ENCODE measurements at regions not wholly inside any gene's neighbourhood (a gene's known extent, or its start where the extent isn't known, plus 50 kb on each side); places are given as distances from the start of the nearest gene placed in this dataset.

- DNase-seq (ENCODE audit: low read depth) (no peak), FAIRE-seq (no peak)
- TF ChIP-seq CTCF (IDR thresholded peaks at IDR 0.05; ENCODE audit: insufficient read depth, low read length, severe bottlenecking) = no peak
- Histone ChIP-seq H3K36me3 (ENCODE audit: control insufficient read depth, insufficient read depth, low read length) (no peaks in the 10 kb centered on the region), H3K4me3 (ENCODE audit: low read depth, low read length) (no peak overlapping the region), H3K27me3 (ENCODE audit: control insufficient read depth, insufficient read depth, low read length) (no peaks in the 10 kb centered on the region)
These were observed 799.7 kb downstream of the DACH1 start for GRCh38 chr13:71067165-71067815.

GRCh38 chr13:71056581-71056980, 810.4 kb downstream of the DACH1 start:
- Histone ChIP-seq H3K36me3 (ENCODE audit: control insufficient read depth, insufficient read depth, low read length) (no peaks in the 10 kb centered on the region), H3K4me3 (ENCODE audit: low read depth, low read length) (no peak overlapping the region), H3K27me3 (ENCODE audit: control insufficient read depth, insufficient read depth, low read length) (no peaks in the 10 kb centered on the region)
- FAIRE-seq (no peak), DNase-seq (ENCODE audit: low read depth) (no peak)
- no peak for TF ChIP-seq CTCF (IDR thresholded peaks at IDR 0.05; ENCODE audit: insufficient read depth, low read length, severe bottlenecking)

- no peak for TF ChIP-seq CTCF (IDR thresholded peaks at IDR 0.05; ENCODE audit: insufficient read depth, low read length, severe bottlenecking)
- no peak for FAIRE-seq
- Histone ChIP-seq H3K4me3 (ENCODE audit: low read depth, low read length) (no peak overlapping the region), H3K36me3 (ENCODE audit: control insufficient read depth, insufficient read depth, low read length) (no peaks in the 10 kb centered on the region), H3K27me3 (ENCODE audit: control insufficient read depth, insufficient read depth, low read length) (no peaks in the 10 kb centered on the region)
- DNase-seq (ENCODE audit: low read depth) = no peak
These were observed 811.4 kb downstream of the DACH1 start for GRCh38 chr13:71055644-71056043.

- Histone ChIP-seq H3K4me3 (ENCODE audit: low read depth, low read length) (no peak overlapping the region), H3K27me3 (ENCODE audit: control insufficient read depth, insufficient read depth, low read length) (no peaks in the 10 kb centered on the region), H3K36me3 (ENCODE audit: control insufficient read depth, insufficient read depth, low read length) (no peaks in the 10 kb centered on the region)
- DNase-seq (ENCODE audit: low read depth) (no peak), FAIRE-seq (no peak)
- no peak for TF ChIP-seq CTCF (IDR thresholded peaks at IDR 0.05; ENCODE audit: insufficient read depth, low read length, severe bottlenecking)
These were observed 812.0 kb downstream of the DACH1 start for GRCh38 chr13:71055047-71055446.

GRCh38 chr13:71054358-71054757, 812.6 kb downstream of the DACH1 start:
- Histone ChIP-seq H3K27me3 (ENCODE audit: control insufficient read depth, insufficient read depth, low read length) (no peaks in the 10 kb centered on the region), H3K4me3 (ENCODE audit: low read depth, low read length) (no peak overlapping the region), H3K36me3 (ENCODE audit: control insufficient read depth, insufficient read depth, low read length) (no peaks in the 10 kb centered on the region)
- DNase-seq (ENCODE audit: low read depth) (no peak), FAIRE-seq (no peak)
- no peak for TF ChIP-seq CTCF (IDR thresholded peaks at IDR 0.05; ENCODE audit: insufficient read depth, low read length, severe bottlenecking)

- no peaks in the 10 kb centered on the region for H3K27me3 ChIP-seq (ENCODE audit: control insufficient read depth, insufficient read depth, low read length)
- no peaks in the 10 kb centered on the region for H3K36me3 ChIP-seq (ENCODE audit: control insufficient read depth, insufficient read depth, low read length)
- FAIRE-seq (no peak), DNase-seq (ENCODE audit: low read depth) (no peak)
- no peak for TF ChIP-seq CTCF (IDR thresholded peaks at IDR 0.05; ENCODE audit: insufficient read depth, low read length, severe bottlenecking)
- no peak overlapping the region for H3K4me3 ChIP-seq (ENCODE audit: low read depth, low read length)
These were observed 815.4 kb downstream of the DACH1 start for GRCh38 chr13:71051573-71051972.

All from bronchial epithelial cell (primary cell).